ENCODE measurements at regions not wholly inside any gene's neighbourhood (a gene's known extent, or its start where the extent isn't known, plus 50 kb on each side); places are given as distances from the start of the nearest gene placed in this dataset.

DNA sequence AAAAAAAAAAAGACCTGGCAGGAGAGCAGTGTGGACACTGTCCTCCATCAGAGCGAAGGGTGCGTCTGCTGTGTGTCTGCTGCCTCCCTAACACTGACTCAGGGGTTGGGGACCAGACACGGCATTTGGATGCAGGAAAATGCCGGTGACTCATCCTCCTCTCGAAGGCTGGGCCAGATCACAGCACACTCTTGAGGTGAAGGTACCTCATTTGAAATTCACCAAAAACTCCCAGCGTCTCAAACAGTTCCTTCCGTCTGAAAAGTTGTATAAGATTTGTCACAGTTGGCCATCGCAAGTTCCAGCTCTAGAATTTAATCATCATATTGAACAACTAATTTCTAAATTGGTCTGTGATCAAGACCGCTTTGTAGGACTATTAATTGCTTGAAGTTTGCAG lies 118.1 kb upstream of the LYZL2 start:
- TF ChIP-seq, protein P1, sequence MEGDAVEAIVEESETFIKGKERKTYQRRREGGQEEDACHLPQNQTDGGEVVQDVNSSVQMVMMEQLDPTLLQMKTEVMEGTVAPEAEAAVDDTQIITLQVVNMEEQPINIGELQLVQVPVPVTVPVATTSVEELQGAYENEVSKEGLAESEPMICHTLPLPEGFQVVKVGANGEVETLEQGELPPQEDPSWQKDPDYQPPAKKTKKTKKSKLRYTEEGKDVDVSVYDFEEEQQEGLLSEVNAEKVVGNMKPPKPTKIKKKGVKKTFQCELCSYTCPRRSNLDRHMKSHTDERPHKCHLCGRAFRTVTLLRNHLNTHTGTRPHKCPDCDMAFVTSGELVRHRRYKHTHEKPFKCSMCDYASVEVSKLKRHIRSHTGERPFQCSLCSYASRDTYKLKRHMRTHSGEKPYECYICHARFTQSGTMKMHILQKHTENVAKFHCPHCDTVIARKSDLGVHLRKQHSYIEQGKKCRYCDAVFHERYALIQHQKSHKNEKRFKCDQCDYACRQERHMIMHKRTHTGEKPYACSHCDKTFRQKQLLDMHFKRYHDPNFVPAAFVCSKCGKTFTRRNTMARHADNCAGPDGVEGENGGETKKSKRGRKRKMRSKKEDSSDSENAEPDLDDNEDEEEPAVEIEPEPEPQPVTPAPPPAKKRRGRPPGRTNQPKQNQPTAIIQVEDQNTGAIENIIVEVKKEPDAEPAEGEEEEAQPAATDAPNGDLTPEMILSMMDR (optimal IDR thresholded peaks at IDR 0.05 in 1 of 3, IDR thresholded peaks at IDR 0.05 in 1 of 3, conservative IDR thresholded peaks at IDR 0.05 in 1 of 3; ENCODE audit: extremely low read depth in 1 of 3, insufficient read depth in 2 of 3, low read length in 3 of 3), result no peak
- no peak for TF ChIP-seq EZH2 (IDR thresholded peaks at IDR 0.05; ENCODE audit: low read length)
- no peak overlapping the region for H3K27ac ChIP-seq (ENCODE audit: control insufficient read depth, insufficient read depth, low read length)
- dilution Hi-C loops (cut with MboI; ENCODE audit: extremely low pct_ligation_motif_present, low sequenced_read_pairs), result no loop called here

DNA sequence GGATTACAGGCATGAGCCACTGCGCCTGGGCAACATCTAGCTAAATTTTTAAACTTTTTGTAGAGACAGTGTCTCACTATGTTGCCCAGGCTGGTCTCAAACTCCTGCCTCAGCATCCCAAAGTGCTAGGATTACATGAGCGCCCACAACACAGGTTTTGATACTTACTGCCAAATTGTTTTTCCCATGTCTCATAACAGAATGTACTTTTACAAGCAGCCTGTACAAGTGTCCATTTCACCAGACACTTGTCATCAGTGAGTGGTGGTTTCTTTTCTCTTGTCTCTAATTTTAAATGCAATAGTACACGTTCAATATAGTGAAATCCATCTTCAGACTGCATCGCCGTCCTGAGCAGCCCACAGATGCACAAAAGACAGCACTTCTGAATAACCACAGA lies 116.4 kb upstream of the LYZL2 start:
- FAIRE-seq, result no peak
- H2AFZ ChIP-seq (ENCODE audit: control insufficient read depth, low read length), result no peak overlapping the region

More for the DNA sequence above, 118.1 kb upstream of the LYZL2 start:
- FAIRE-seq (no peak), DNase-seq (ENCODE audit: low read depth, low spot score) (no peak)
- no peaks in the 10 kb centered on the region for H4K20me1 ChIP-seq (ENCODE audit: control insufficient read depth, extremely low read depth, insufficient read depth, low read length)
- H3K4me3 ChIP-seq (ENCODE audit: control insufficient read depth in 2 of 3, extremely low read depth in 1 of 3, insufficient read depth in 2 of 3, low read depth in 1 of 3, low read length in 3 of 3), result no peak overlapping the region
- no peaks in the 10 kb centered on the region for H3K79me2 ChIP-seq (ENCODE audit: control insufficient read depth, insufficient read depth, low read length)
- H3K9ac ChIP-seq (ENCODE audit: control insufficient read depth, extremely low read depth, insufficient read depth, low read length), result no peak overlapping the region
- no peaks in the 10 kb centered on the region for H3K9me1 ChIP-seq (ENCODE audit: control insufficient read depth, extremely low read depth, insufficient read depth, low read length)
- no peaks in the 10 kb centered on the region for H3K36me3 ChIP-seq (ENCODE audit: control insufficient read depth in 2 of 2, extremely low read depth in 1 of 2, insufficient read depth in 2 of 2, low read length in 2 of 2)
- no peak overlapping the region for H3K4me2 ChIP-seq (ENCODE audit: control insufficient read depth, extremely low read depth, insufficient read depth, low read depth, low read length)
- no peaks in the 10 kb centered on the region for H3K9me3 ChIP-seq (ENCODE audit: control insufficient read depth, low read depth, low read length)
- no peak overlapping the region for H2AFZ ChIP-seq (ENCODE audit: control insufficient read depth, low read length)
- peaks cover 3% of the 10 kb centered on the region for H3K27me3 ChIP-seq (ENCODE audit: control insufficient read depth, extremely low read depth, insufficient read depth, low read length)
- H3K4me1 ChIP-seq (ENCODE audit: control insufficient read depth, extremely low read depth, insufficient read depth, low read length), result no peaks in the 10 kb centered on the region

More for the DNA sequence above, 116.4 kb upstream of the LYZL2 start:
- Histone ChIP-seq H3K27ac (ENCODE audit: control insufficient read depth, insufficient read depth, low read length) (no peak overlapping the region), H3K27me3 (ENCODE audit: control insufficient read depth, extremely low read depth, insufficient read depth, low read length) (peaks cover 3% of the 10 kb centered on the region), H3K4me1 (ENCODE audit: control insufficient read depth, extremely low read depth, insufficient read depth, low read length) (no peaks in the 10 kb centered on the region), H4K20me1 (ENCODE audit: control insufficient read depth, extremely low read depth, insufficient read depth, low read length) (no peaks in the 10 kb centered on the region), H3K9me1 (ENCODE audit: control insufficient read depth, extremely low read depth, insufficient read depth, low read length) (no peaks in the 10 kb centered on the region), H3K9me3 (ENCODE audit: control insufficient read depth, low read depth, low read length) (no peaks in the 10 kb centered on the region), H3K36me3 (ENCODE audit: control insufficient read depth in 2 of 2, extremely low read depth in 1 of 2, insufficient read depth in 2 of 2, low read length in 2 of 2) (no peaks in the 10 kb centered on the region), H3K4me2 (ENCODE audit: control insufficient read depth, extremely low read depth, insufficient read depth, low read depth, low read length) (no peak overlapping the region), H3K9ac (ENCODE audit: control insufficient read depth, extremely low read depth, insufficient read depth, low read length) (no peak overlapping the region), H3K4me3 (ENCODE audit: control insufficient read depth in 2 of 3, extremely low read depth in 1 of 3, insufficient read depth in 2 of 3, low read depth in 1 of 3, low read length in 3 of 3) (no peak overlapping the region), H3K79me2 (ENCODE audit: control insufficient read depth, insufficient read depth, low read length) (no peaks in the 10 kb centered on the region)
- dilution Hi-C loops (cut with MboI; ENCODE audit: extremely low pct_ligation_motif_present, low sequenced_read_pairs), result no loop called here
- DNase-seq (ENCODE audit: low read depth, low spot score), result no peak
- TF ChIP-seq, protein P1 (optimal IDR thresholded peaks at IDR 0.05 in 1 of 3, IDR thresholded peaks at IDR 0.05 in 1 of 3, conservative IDR thresholded peaks at IDR 0.05 in 1 of 3; ENCODE audit: extremely low read depth in 1 of 3, insufficient read depth in 2 of 3, low read length in 3 of 3), result no peak
- TF ChIP-seq EZH2 (IDR thresholded peaks at IDR 0.05; ENCODE audit: low read length), result no peak
